GM12801 (cell line): ENCODE measurements at regions not wholly inside any gene's neighbourhood (a gene's known extent, or its start where the extent isn't known, plus 50 kb on each side); places are given as distances from the start of the nearest gene placed in this dataset.

ENCODE experiments used
- CTCF ChIP-seq: IDR thresholded peaks from one replicate; pipeline ENCODE4 v1.5.1; 2011; ENCODE audit warnings: control low read depth; ENCODE audit not compliant: insufficient read length; ENCODE audit errors: extremely low read depth

DNA sequence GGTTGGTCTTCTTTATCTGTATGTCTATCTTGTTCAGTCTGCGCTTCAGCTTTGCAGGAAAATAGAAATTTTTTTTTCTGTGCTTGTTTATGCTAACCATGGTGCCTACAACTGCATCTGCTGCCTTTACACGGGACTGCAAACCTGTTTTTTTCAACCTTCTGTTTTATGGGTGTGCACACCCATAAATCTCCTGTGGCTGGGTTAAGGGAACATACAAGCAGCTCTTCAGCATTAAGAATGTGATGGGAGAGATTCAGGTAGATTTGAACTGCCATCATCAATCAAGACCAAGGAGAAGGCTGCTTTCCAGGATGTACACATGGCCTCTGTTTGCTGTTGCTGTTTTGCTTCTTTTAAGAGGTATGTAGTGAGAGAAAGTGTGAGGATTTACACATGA is 502.9 kb downstream of the ANKRD50 start:
- TF ChIP-seq CTCF: no peak

DNA sequence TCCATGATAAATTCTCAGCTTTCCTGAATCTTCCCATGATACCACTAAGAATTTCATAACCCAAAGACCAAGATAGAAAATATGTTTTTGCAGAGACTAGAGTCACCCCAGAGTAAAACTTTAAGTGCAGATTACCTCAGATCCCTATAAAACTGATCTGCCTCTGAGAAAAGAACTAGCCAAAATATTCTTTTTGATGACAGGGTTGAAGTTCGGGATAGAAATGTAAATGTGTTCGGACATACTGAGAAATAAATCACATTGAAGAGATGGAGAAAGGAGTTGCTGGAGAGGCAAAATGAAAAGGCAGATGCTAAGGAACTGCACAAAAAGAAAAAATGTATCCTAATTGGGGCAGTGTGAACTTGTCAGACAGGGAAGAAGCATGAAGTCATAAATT is 501.8 kb downstream of the ANKRD50 start:
- TF ChIP-seq CTCF: no peak

DNA sequence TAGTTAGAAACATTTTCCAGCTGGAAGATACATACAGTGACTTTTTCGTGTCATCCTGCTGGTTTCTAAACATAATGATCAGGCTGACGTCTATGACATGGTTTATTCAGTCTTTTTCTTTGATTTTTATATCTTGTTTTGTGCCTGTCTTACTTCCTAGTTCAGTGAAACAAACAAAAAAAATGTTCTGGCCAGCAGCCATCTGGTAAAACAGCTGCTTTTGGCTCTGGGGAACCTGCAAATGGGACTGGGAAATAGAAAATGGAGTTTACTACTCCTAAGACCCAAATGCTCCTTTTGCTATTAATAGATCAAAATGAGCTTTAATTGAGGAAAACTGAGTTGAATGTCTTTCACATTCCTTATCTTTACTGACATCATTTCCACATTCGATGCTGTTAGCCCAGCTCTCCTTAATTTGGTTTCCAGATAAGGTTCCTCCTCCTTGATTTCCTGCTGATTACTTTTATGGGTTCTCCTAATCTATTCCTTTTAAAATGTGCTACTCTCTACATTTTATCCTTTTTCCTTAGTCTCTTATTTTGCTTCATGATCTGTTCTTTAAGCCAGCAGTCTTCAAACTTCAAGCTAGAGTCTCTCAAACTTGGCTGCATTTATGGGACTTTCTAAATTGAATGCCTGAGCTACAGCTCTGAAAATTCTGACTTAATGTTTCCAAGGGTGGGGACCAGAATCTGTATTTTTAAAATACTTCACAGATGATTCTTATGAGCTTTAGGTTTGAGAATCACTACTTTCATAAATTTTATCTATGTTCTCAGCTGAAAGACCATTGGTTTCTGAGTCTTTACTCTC is 499.5 kb downstream of the ANKRD50 start:
- TF ChIP-seq CTCF: no peak

- TF ChIP-seq CTCF: no peak
Observed at GRCh38 chr4:124219389-124219788, 493.1 kb downstream of the ANKRD50 start.

GRCh38 chr4:124224256-124224655 is 488.3 kb downstream of the ANKRD50 start:
- no peak for TF ChIP-seq CTCF

GRCh38 chr4:124227981-124228380 is 484.6 kb downstream of the ANKRD50 start:
- TF ChIP-seq CTCF: no peak

DNA sequence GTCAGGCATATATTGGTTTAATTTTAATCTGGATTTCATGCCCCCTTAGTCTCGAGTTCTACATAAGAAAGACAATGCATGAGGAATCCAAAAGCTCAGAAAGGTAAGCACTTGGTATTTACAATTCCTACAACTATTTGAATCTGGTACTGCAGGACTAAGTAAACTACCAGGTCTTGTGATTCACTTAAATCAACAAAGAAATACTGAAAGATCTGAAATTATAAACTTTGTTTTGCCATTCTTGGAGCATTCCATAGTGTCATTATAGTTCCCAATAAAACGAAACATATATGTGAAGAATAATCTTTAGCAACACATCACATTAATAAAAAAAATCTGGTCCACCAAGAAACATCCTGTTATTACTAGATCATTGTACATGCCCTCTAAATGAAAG is 482.3 kb downstream of the ANKRD50 start:
- no peak for TF ChIP-seq CTCF
